HCT116 (cell line): ENCODE measurements at regions not wholly inside any gene's neighbourhood (a gene's known extent, or its start where the extent isn't known, plus 50 kb on each side); places are given as distances from the start of the nearest gene placed in this dataset.

ENCODE experiments used
- CTCF ChIP-seq, 3 experiments: fragments of 200-600 bp in 1 of 3; sonication (generic) in 1 of 3; IDR thresholded peaks in 2 of 3; conservative IDR thresholded peaks in 1 of 3; 2 replicates each; pipeline ENCODE4 v1.5.1; 2012 to 2017; ENCODE audit warnings: low read depth in 2 of 3, low read length in 2 of 3, antibody characterized with exemption in 1 of 3, borderline replicate concordance in 1 of 3, control low read depth in 1 of 3, mild to moderate bottlenecking in 1 of 3, mixed read lengths in 1 of 3, mixed run types in 1 of 3, moderate library complexity in 1 of 3; ENCODE audit not compliant: insufficient read depth in 1 of 3
- EZH2 ChIP-seq: fragments of 200-600 bp; sonication (generic); IDR thresholded peaks from 2 replicates; pipeline ENCODE4 v1.6.1; 2017; ENCODE audit warnings: antibody characterized with exemption, mixed run types
- EZH2phosphoT487 ChIP-seq: fragments of 200-600 bp; IDR thresholded peaks from 2 replicates; pipeline ENCODE4 v1.6.1; 2018; ENCODE audit warnings: antibody characterized with exemption, borderline replicate concordance
- POLR2A ChIP-seq: IDR thresholded peaks from 2 replicates; pipeline ENCODE4 v1.7.0; 2011; ENCODE audit warnings: borderline replicate concordance; ENCODE audit not compliant: insufficient read depth, insufficient read length; ENCODE audit errors: extremely low read depth
- RAD21 ChIP-seq: IDR thresholded peaks from 2 replicates; pipeline ENCODE4 v1.6.1; 2012; ENCODE audit warnings: low read depth, mild to moderate bottlenecking
- SIN3A ChIP-seq: IDR thresholded peaks from 2 replicates; pipeline ENCODE4 v1.6.1; 2012; ENCODE audit warnings: low read depth
- YY1 ChIP-seq: IDR thresholded peaks from 2 replicates; pipeline ENCODE4 v1.6.1; 2011; ENCODE audit warnings: low read length, low read depth, moderate library complexity, mild to moderate bottlenecking; ENCODE audit not compliant: insufficient replicate concordance; ENCODE audit errors: extremely low read depth
- ZNF274 ChIP-seq: fragments of 200-500 bp; sonication (Bioruptor generic); IDR thresholded peaks from 2 replicates; pipeline ENCODE4 v1.6.1; 2014; ENCODE audit warnings: mild to moderate bottlenecking, low read depth, low read length, inconsistent platforms
- TF ChIP-seq, protein P1 (sequence below): IDR thresholded peaks from 2 replicates; pipeline ENCODE4 v1.6.1; 2012; ENCODE audit warnings: low read depth

GRCh38 chr6:1542335-1542734, 67.4 kb upstream of the FOXC1 start:
- TF ChIP-seq EZH2 (no peak), YY1 (no peak), CTCF (IDR thresholded peaks at IDR 0.05 in 2 of 3, conservative IDR thresholded peaks at IDR 0.05 in 1 of 3; ENCODE audit: borderline replicate concordance in 1 of 3, insufficient read depth in 1 of 3, low read depth in 2 of 3, low read length in 2 of 3) (no peak), ZNF274 (no peak), EZH2phosphoT487 (no peak), POLR2A (no peak), SIN3A (no peak), RAD21 (no peak)
- TF ChIP-seq, protein P1, sequence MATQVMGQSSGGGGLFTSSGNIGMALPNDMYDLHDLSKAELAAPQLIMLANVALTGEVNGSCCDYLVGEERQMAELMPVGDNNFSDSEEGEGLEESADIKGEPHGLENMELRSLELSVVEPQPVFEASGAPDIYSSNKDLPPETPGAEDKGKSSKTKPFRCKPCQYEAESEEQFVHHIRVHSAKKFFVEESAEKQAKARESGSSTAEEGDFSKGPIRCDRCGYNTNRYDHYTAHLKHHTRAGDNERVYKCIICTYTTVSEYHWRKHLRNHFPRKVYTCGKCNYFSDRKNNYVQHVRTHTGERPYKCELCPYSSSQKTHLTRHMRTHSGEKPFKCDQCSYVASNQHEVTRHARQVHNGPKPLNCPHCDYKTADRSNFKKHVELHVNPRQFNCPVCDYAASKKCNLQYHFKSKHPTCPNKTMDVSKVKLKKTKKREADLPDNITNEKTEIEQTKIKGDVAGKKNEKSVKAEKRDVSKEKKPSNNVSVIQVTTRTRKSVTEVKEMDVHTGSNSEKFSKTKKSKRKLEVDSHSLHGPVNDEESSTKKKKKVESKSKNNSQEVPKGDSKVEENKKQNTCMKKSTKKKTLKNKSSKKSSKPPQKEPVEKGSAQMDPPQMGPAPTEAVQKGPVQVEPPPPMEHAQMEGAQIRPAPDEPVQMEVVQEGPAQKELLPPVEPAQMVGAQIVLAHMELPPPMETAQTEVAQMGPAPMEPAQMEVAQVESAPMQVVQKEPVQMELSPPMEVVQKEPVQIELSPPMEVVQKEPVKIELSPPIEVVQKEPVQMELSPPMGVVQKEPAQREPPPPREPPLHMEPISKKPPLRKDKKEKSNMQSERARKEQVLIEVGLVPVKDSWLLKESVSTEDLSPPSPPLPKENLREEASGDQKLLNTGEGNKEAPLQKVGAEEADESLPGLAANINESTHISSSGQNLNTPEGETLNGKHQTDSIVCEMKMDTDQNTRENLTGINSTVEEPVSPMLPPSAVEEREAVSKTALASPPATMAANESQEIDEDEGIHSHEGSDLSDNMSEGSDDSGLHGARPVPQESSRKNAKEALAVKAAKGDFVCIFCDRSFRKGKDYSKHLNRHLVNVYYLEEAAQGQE: no peak
